Fibroblast of peridontal ligament (primary cell): ENCODE measurements at regions not wholly inside any gene's neighbourhood (a gene's known extent, or its start where the extent isn't known, plus 50 kb on each side); places are given as distances from the start of the nearest gene placed in this dataset.

Experiments
- DNase-seq: peaks from one replicate; pipeline ENCODE4 v3.0.0-alpha.2; 2010; ENCODE audit errors: extremely low read depth

- DNase-seq = peak; percentile 29
These were observed 186.3 kb downstream of the AEBP2 start for GRCh38 chr12:19625551-19625950.

- DNase-seq = no peak
These were observed 188.4 kb downstream of the AEBP2 start for GRCh38 chr12:19627719-19628118.

GRCh38 chr12:19630536-19630935, 191.2 kb downstream of the AEBP2 start:
- DNase-seq = no peak

GRCh38 chr12:19633194-19633593, 193.9 kb downstream of the AEBP2 start:
- DNase-seq = no peak

GRCh38 chr12:19633641-19634040, 194.3 kb downstream of the AEBP2 start:
- DNase-seq = no peak

- DNase-seq = no peak
These were observed 200.6 kb downstream of the AEBP2 start for GRCh38 chr12:19639781-19640415.

GRCh38 chr12:19641235-19642080, 202.2 kb downstream of the AEBP2 start:
- DNase-seq = peak; percentile 52

GRCh38 chr12:19642345-19642744, 203.1 kb downstream of the AEBP2 start:
- DNase-seq = no peak

GRCh38 chr12:19643635-19644034, 204.3 kb downstream of the AEBP2 start:
- DNase-seq = peak; percentile 75

GRCh38 chr12:19644571-19644970, 205.3 kb downstream of the AEBP2 start:
- DNase-seq = no peak

GRCh38 chr12:19645823-19646222, 206.5 kb downstream of the AEBP2 start:
- no peak for DNase-seq

- DNase-seq = no peak
These were observed 207.3 kb downstream of the AEBP2 start for GRCh38 chr12:19646599-19646998.

- no peak for DNase-seq
These were observed 208.7 kb downstream of the AEBP2 start for GRCh38 chr12:19647806-19648556.

- DNase-seq = no peak
These were observed 209.3 kb downstream of the AEBP2 start for GRCh38 chr12:19648591-19648990.

- peak; percentile 6 for DNase-seq
These were observed 213.1 kb downstream of the AEBP2 start for GRCh38 chr12:19652386-19652785.

GRCh38 chr12:19654650-19655376, 215.5 kb downstream of the AEBP2 start:
- DNase-seq = peak; percentile 67

- no peak for DNase-seq
These were observed 217.9 kb downstream of the AEBP2 start for GRCh38 chr12:19657118-19657731.

- DNase-seq = no peak
These were observed 218.4 kb downstream of the AEBP2 start for GRCh38 chr12:19657732-19658130.

GRCh38 chr12:19659086-19659485, 219.8 kb downstream of the AEBP2 start:
- no peak for DNase-seq

- no peak for DNase-seq
These were observed 220.2 kb downstream of the AEBP2 start for GRCh38 chr12:19659501-19659900.

- no peak for DNase-seq
These were observed 226.0 kb downstream of the AEBP2 start for GRCh38 chr12:19665121-19665900.
